Gastroesophageal sphincter (tissue), 4 donors: ENCODE measurements at regions not wholly inside any gene's neighbourhood (a gene's known extent, or its start where the extent isn't known, plus 50 kb on each side); places are given as distances from the start of the nearest gene placed in this dataset.

ENCODE experiments used
- ATAC-seq: fragments of 150-250 bp; one replicate; pipeline ENCODE4 v1.9.1; 2016; ENCODE audit warnings: mild to moderate bottlenecking, moderate library complexity
- H3K27ac ChIP-seq, 4 donors: fragments of 200-600 bp; sonication (generic) in 3 of 4; 1 replicate in 3 of 4; 2 replicates in 1 of 4; pipeline ENCODE4 v1.5.1; 2016 to 2019
- H3K27me3 ChIP-seq: fragments of 200-600 bp; sonication (generic); one replicate; pipeline ENCODE4 v1.5.1; 2019
- H3K36me3 ChIP-seq, 2 donors: fragments of 200-600 bp; sonication (generic); one replicate each; pipeline ENCODE4 v1.5.1; 2019; ENCODE audit warnings: control low read depth in 1 of 2
- H3K4me1 ChIP-seq, 3 donors: fragments of 200-600 bp; sonication (generic); 1 replicate in 2 of 3; 2 replicates in 1 of 3; pipeline ENCODE4 v1.5.1; 2016 to 2019; ENCODE audit warnings: control low read depth in 2 of 3
- H3K4me3 ChIP-seq, 2 donors: fragments of 200-600 bp; sonication (generic); one replicate each; pipeline ENCODE4 v1.5.1; 2019; ENCODE audit warnings: mild to moderate bottlenecking in 1 of 2, moderate library complexity in 1 of 2
- H3K9me3 ChIP-seq, 3 donors: fragments of 200-600 bp; sonication (generic); one replicate each; pipeline ENCODE4 v1.5.1; 2017 to 2019; ENCODE audit warnings: control low read depth in 2 of 3
- CTCF ChIP-seq, 4 experiments: fragments of 200-600 bp in 2 of 4; fragments of 450-650 bp in 2 of 4; sonication (generic) in 1 of 4; IDR thresholded peaks; one replicate each; pipeline ENCODE4 v1.5.1; 2017 to 2019; ENCODE audit warnings: antibody characterized with exemption in 4 of 4, mild to moderate bottlenecking in 2 of 4, moderate library complexity in 2 of 4
- EP300 ChIP-seq: sonication (generic); formaldehyde crosslinking; IDR thresholded peaks from one replicate; pipeline ENCODE4 v1.6.1; 2017; ENCODE audit warnings: antibody characterized with exemption, mild to moderate bottlenecking
- POLR2A ChIP-seq, 2 donors: fragments of 450-650 bp; IDR thresholded peaks; one replicate each; pipeline ENCODE4 v1.6.1; 2017; ENCODE audit warnings: antibody characterized with exemption in 2 of 2, mild to moderate bottlenecking in 2 of 2, moderate library complexity in 1 of 2
- POLR2AphosphoS5 ChIP-seq: sonication (generic); formaldehyde crosslinking; IDR thresholded peaks from one replicate; pipeline ENCODE4 v1.6.1; 2017; ENCODE audit warnings: antibody characterized with exemption
- WGBS, 2 donors: methylation state at CpG; one replicate each; pipeline ENCODE4 v1.1.5; 2018; ENCODE audit warnings: low coverage in 1 of 2; 5-methylcytosine and 5-hydroxymethylcytosine counted together

GRCh38 chr2:118586312-118586711 lies 261.1 kb downstream of the EN1 start:
- Histone ChIP-seq H3K27ac (no peak overlapping the region), H3K9me3 (no peaks in the 10 kb centered on the region), H3K4me1 (no peaks in the 10 kb centered on the region), H3K27me3 (peaks cover 26% of the 10 kb centered on the region), H3K4me3 (no peak overlapping the region), H3K36me3 (no peaks in the 10 kb centered on the region)
- WGBS, 2 donors = 82% methylated on average over 1 of the region's 1 CpG; no CpG with 5 or more reads in 1 of the 2 donors
- TF ChIP-seq POLR2A (IDR thresholded peaks at IDR 0.05) (no peak), EP300 (no peak), CTCF (IDR thresholded peaks at IDR 0.05) (no peak), POLR2AphosphoS5 (no peak)
- no peak for ATAC-seq

DNA sequence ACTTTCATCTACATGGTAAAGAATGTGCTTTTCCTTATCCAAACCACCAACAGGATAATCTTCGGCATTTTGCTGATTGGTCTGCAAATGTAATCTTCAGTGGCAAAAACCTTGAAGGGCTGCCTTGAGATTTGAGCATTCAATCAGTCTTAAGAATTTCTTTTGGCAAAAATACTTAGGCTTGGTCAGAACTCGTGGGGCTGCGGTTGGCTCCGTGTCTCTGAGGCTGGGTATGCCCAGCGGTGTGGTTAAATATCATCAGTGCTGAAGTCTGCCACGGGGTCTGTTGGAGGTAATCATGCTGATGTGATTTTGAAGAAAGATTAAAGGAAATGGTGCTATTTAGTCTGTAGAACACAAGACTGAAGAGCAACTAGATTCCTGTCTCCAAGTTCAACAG lies 262.6 kb downstream of the EN1 start:
- Histone ChIP-seq H3K9me3 (no peaks in the 10 kb centered on the region), H3K4me1 (no peaks in the 10 kb centered on the region), H3K27me3 (peaks cover 31% of the 10 kb centered on the region), H3K4me3 (no peak overlapping the region), H3K27ac (no peak overlapping the region), H3K36me3 (no peaks in the 10 kb centered on the region)
- WGBS, 2 donors = 54 to 100% methylated on average over 1 to 6 of the region's 6 CpGs
- TF ChIP-seq POLR2A (IDR thresholded peaks at IDR 0.05) (no peak), POLR2AphosphoS5 (no peak), EP300 (no peak), CTCF (IDR thresholded peaks at IDR 0.05) (no peak)
- no peak for ATAC-seq

- 61 to 67% methylated on average over 4 of the region's 4 CpGs for WGBS, 2 donors
- no peaks in the 10 kb centered on the region for H3K4me1 ChIP-seq
- H3K27ac ChIP-seq = no peak overlapping the region
- no peak for TF ChIP-seq EP300
- TF ChIP-seq CTCF (IDR thresholded peaks at IDR 0.05) = no peak
- no peaks in the 10 kb centered on the region for H3K36me3 ChIP-seq
- H3K4me3 ChIP-seq = no peak overlapping the region
- H3K27me3 ChIP-seq = peaks cover 31% of the 10 kb centered on the region
- H3K9me3 ChIP-seq = no peaks in the 10 kb centered on the region
- no peak for ATAC-seq
Observed at GRCh38 chr2:118584062-118584749, 263.2 kb downstream of the EN1 start.

DNA sequence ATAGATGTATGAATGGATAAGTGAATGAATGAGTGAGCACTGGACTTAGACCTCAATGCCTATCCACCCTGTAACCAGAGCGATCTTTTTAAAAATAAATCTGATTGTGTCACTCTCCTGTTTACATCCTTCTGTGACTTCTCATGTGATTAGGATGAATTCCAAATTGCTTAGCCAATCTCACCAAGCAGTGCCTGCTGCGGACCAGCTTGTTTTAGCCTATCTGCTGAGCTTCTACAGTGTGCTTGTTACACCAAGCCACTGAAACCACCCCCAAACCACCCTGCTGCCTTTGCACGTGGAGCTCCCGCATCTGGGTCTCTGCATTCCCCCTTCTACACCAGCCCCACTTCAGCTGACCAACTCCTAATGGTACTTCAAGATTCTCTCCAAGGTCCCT lies 265.4 kb downstream of the EN1 start:
- H3K36me3 ChIP-seq = no peaks in the 10 kb centered on the region
- H3K9me3 ChIP-seq = no peaks in the 10 kb centered on the region
- TF ChIP-seq CTCF (IDR thresholded peaks at IDR 0.05) (no peak), EP300 (no peak), POLR2AphosphoS5 (no peak), POLR2A (IDR thresholded peaks at IDR 0.05) (no peak)
- H3K27me3 ChIP-seq = peaks cover 31% of the 10 kb centered on the region
- WGBS, 2 donors = 78 to 88% methylated on average over 3 to 4 of the region's 4 CpGs
- H3K27ac ChIP-seq = no peak overlapping the region
- ATAC-seq = no peak
- H3K4me1 ChIP-seq = no peaks in the 10 kb centered on the region
- H3K4me3 ChIP-seq = no peak overlapping the region

GRCh38 chr2:118580651-118581050 lies 266.8 kb downstream of the EN1 start:
- no peak for TF ChIP-seq EP300
- no peak for TF ChIP-seq CTCF (IDR thresholded peaks at IDR 0.05)
- TF ChIP-seq POLR2A (IDR thresholded peaks at IDR 0.05) = no peak
- no peak for TF ChIP-seq POLR2AphosphoS5
- Histone ChIP-seq H3K27ac (no peak overlapping the region), H3K27me3 (peaks cover 27% of the 10 kb centered on the region), H3K4me3 (no peak overlapping the region), H3K4me1 (no peaks in the 10 kb centered on the region), H3K9me3 (no peaks in the 10 kb centered on the region), H3K36me3 (no peaks in the 10 kb centered on the region)
- ATAC-seq = no peak
- WGBS, 2 donors = 25 to 43% methylated on average over 1 of the region's 1 CpG
